Panc1 (cell line): ENCODE measurements at regions not wholly inside any gene's neighbourhood (a gene's known extent, or its start where the extent isn't known, plus 50 kb on each side); places are given as distances from the start of the nearest gene placed in this dataset.

Experiments
- ATAC-seq: fragments of 200-7000 bp; cut with Tn5 transposase; 2 replicates; pipeline ENCODE4 v1.9.1; 2020; ENCODE audit warnings: mild to moderate bottlenecking, moderate library complexity
- BruUV-seq: library from RNA; stranded (reverse); fragments of 400-500 nt; replicated peaks from 2 replicates; lab custom pipeline; 2021; lab: Mats Ljungman, UMichigan
- CTCF ChIA-PET: fragments of 300-600 bp; sonication (Branson Sonifier 250); formaldehyde crosslinking; loops from one replicate; lab custom pipeline; 2022; ENCODE audit warnings: antibody characterized with exemption; lab: Charles Lee
- POLR2A ChIA-PET: fragments of 300-600 bp; sonication (Branson Sonifier 250); formaldehyde crosslinking; loops from one replicate; lab custom pipeline; 2022; ENCODE audit warnings: antibody characterized with exemption; lab: Charles Lee
- DNase-seq: peaks from one replicate; pipeline ENCODE4 v3.0.0-alpha.2; 2010; ENCODE audit warnings: low read depth, low spot score
- H3K27ac ChIP-seq: 2 replicates; pipeline ENCODE4 v1.5.1; 2011; ENCODE audit warnings: mild to moderate bottlenecking, low read length, inconsistent platforms
- H3K27me3 ChIP-seq: fragments of 200-500 bp; sonication (Bioruptor generic); 2 replicates; pipeline ENCODE4 v1.6.0; 2014; ENCODE audit warnings: low read length, inconsistent platforms; ENCODE audit not compliant: control insufficient read depth, insufficient read depth
- H3K36me3 ChIP-seq: fragments of 200-500 bp; sonication (Bioruptor generic); 2 replicates; pipeline ENCODE4 v1.5.1; 2014; ENCODE audit warnings: inconsistent platforms, mild to moderate bottlenecking, low read length, moderate library complexity; ENCODE audit not compliant: control insufficient read depth, insufficient read depth
- H3K4me1 ChIP-seq: 2 replicates; pipeline ENCODE4 v1.5.1; 2011; ENCODE audit warnings: inconsistent platforms, mild to moderate bottlenecking, low read length, moderate library complexity; ENCODE audit not compliant: control insufficient read depth, insufficient read depth
- H3K4me3 ChIP-seq, 2 experiments: 2 replicates each; pipeline ENCODE4 v1.5.1; 2011 to 2012; ENCODE audit warnings: low read depth in 2 of 2, low read length in 2 of 2, mild to moderate bottlenecking in 2 of 2, inconsistent platforms in 1 of 2, moderate library complexity in 1 of 2
- H3K9me3 ChIP-seq: fragments of 200-500 bp; sonication (Bioruptor generic); 2 replicates; pipeline ENCODE4 v1.5.1; 2014; ENCODE audit warnings: low read depth, mild to moderate bottlenecking, inconsistent platforms, low read length, moderate library complexity; ENCODE audit not compliant: control insufficient read depth, insufficient read depth
- POLR2AphosphoS5 ChIP-seq: IDR thresholded peaks from 2 replicates; pipeline ENCODE4 v1.6.1; 2012; ENCODE audit warnings: mild to moderate bottlenecking, low read depth, low read length, moderate library complexity
- REST ChIP-seq, 2 experiments: IDR thresholded peaks; 2 replicates each; pipeline ENCODE4 v1.6.1; 2011 to 2012; ENCODE audit warnings: low read depth in 2 of 2, control low read depth in 1 of 2, low read length in 1 of 2, mild to moderate bottlenecking in 1 of 2, moderate library complexity in 1 of 2; ENCODE audit not compliant: insufficient read depth in 1 of 2
- SIN3A ChIP-seq: IDR thresholded peaks from 2 replicates; pipeline ENCODE4 v1.6.1; 2012; ENCODE audit warnings: low read depth, mild to moderate bottlenecking, low read length, moderate library complexity, borderline replicate concordance; ENCODE audit not compliant: insufficient read depth
- TCF7L2 ChIP-seq: IDR thresholded peaks from 2 replicates; pipeline ENCODE4 v1.6.1; 2011; ENCODE audit warnings: mild to moderate bottlenecking, low read depth, low read length, inconsistent platforms
- in situ Hi-C: cut with HindIII; loops from 2 replicates; pipeline ENCODE4 v1.10.0; 2016; ENCODE audit warnings: low sequenced_read_pairs, low pct_unique_long_range_greater_than_20kb
- intact Hi-C: fragments of 100-400 bp; cut with micrococcal nuclease; formaldehyde crosslinking; loops from one replicate; pipeline ENCODE4 v1.10.0; 2022; ENCODE audit not compliant: unreplicated experiment
- TF ChIP-seq, protein P1 (sequence below): fragments of 450-650 bp; IDR thresholded peaks from 2 replicates; pipeline ENCODE4 v1.5.1; 2017; ENCODE audit warnings: mild to moderate bottlenecking

DNA sequence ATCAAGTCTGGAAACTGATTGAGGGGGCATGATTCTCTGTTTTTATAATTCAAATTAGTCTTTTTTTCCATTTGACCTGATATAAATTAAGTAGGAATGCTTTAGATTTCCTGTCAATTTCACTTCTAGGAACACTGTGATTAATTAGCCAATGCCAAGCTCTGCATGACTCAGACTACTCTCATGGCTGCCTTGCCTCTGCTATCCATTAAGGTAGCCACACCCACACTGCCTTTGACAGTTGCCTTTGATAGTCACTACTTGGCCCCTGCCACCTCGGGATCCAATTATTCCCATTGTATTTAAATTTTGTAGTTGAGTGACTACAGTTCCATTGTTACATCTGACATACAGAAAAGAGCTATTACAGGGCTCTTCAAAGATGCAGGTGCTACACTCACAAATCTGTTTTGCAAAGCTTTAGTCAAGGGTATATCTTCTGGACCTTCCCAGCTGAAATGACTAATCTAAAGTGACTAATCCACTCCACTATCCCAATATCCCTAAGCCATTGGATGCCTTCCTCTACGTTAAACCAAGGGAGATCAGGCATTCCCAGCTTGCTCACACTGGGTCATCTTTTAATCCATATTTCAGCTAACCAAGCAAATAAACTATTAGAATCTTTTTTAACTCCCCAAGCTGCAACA is 1193.1 kb upstream of the MIR17HG start:
- POLR2A ChIA-PET: no interaction called here
- ATAC-seq: no peak

GRCh38 chr13:90156390-90156789 is 1191.1 kb upstream of the MIR17HG start:
- H3K36me3 ChIP-seq: no peaks in the 10 kb centered on the region
- DNase-seq: no peak
- no TSS peak for BruUV-seq
- no peaks in the 10 kb centered on the region for H3K4me1 ChIP-seq
- no peaks in the 10 kb centered on the region for H3K9me3 ChIP-seq
- POLR2A ChIA-PET: no interaction called here
- no peak overlapping the region for H3K4me3 ChIP-seq
- intact Hi-C loops: no loop called here
- no peak overlapping the region for H3K27ac ChIP-seq
- in situ Hi-C loops: no loop called here
- CTCF ChIA-PET: no interaction called here
- no peak for ATAC-seq
- no peaks in the 10 kb centered on the region for H3K27me3 ChIP-seq
- TF ChIP-seq POLR2AphosphoS5 (no peak), SIN3A (no peak), TCF7L2 (no peak), REST (IDR thresholded peaks at IDR 0.05; ENCODE audit: insufficient read depth in 1 of 2, low read depth in 2 of 2, low read length in 1 of 2) (no peak)
- TF ChIP-seq, protein P1, sequence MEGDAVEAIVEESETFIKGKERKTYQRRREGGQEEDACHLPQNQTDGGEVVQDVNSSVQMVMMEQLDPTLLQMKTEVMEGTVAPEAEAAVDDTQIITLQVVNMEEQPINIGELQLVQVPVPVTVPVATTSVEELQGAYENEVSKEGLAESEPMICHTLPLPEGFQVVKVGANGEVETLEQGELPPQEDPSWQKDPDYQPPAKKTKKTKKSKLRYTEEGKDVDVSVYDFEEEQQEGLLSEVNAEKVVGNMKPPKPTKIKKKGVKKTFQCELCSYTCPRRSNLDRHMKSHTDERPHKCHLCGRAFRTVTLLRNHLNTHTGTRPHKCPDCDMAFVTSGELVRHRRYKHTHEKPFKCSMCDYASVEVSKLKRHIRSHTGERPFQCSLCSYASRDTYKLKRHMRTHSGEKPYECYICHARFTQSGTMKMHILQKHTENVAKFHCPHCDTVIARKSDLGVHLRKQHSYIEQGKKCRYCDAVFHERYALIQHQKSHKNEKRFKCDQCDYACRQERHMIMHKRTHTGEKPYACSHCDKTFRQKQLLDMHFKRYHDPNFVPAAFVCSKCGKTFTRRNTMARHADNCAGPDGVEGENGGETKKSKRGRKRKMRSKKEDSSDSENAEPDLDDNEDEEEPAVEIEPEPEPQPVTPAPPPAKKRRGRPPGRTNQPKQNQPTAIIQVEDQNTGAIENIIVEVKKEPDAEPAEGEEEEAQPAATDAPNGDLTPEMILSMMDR: no peak

More for the DNA sequence above, 1193.1 kb upstream of the MIR17HG start:
- Histone ChIP-seq H3K27me3 (no peaks in the 10 kb centered on the region), H3K36me3 (no peaks in the 10 kb centered on the region), H3K9me3 (no peaks in the 10 kb centered on the region), H3K4me3 (no peak overlapping the region), H3K27ac (no peak overlapping the region), H3K4me1 (no peaks in the 10 kb centered on the region)
- no peak for DNase-seq
- TF ChIP-seq SIN3A (no peak), REST (IDR thresholded peaks at IDR 0.05; ENCODE audit: insufficient read depth in 1 of 2, low read depth in 2 of 2, low read length in 1 of 2) (no peak), POLR2AphosphoS5 (no peak), TCF7L2 (no peak)
- TF ChIP-seq, protein P1: no peak
- no TSS peak for BruUV-seq
- in situ Hi-C loops: no loop called here
- intact Hi-C loops: no loop called here
- CTCF ChIA-PET: no interaction called here
